ENCODE measurements at regions not wholly inside any gene's neighbourhood (a gene's known extent, or its start where the extent isn't known, plus 50 kb on each side); places are given as distances from the start of the nearest gene placed in this dataset.

- TF ChIP-seq RAD21 (IDR thresholded peaks at IDR 0.05; ENCODE audit: low read depth) = no peak
- no peak for TF ChIP-seq CREB1 (IDR thresholded peaks at IDR 0.05; ENCODE audit: low read depth)
- TF ChIP-seq EP300 (IDR thresholded peaks at IDR 0.05; ENCODE audit: borderline replicate concordance) = no peak
- no peak for TF ChIP-seq USF1 (IDR thresholded peaks at IDR 0.05)
- TF ChIP-seq FOXM1 (IDR thresholded peaks at IDR 0.05; ENCODE audit: borderline replicate concordance, low read depth) = no peak
- no peak for TF ChIP-seq ZBTB7A (IDR thresholded peaks at IDR 0.05; ENCODE audit: low read depth)
- no peak for TF ChIP-seq TEAD4 (IDR thresholded peaks at IDR 0.05)
- TF ChIP-seq TAF1 (IDR thresholded peaks at IDR 0.05; ENCODE audit: low read depth) = no peak
- TF ChIP-seq MAX (IDR thresholded peaks at IDR 0.05) = no peak
- no peak for TF ChIP-seq YY1 (IDR thresholded peaks at IDR 0.05; ENCODE audit: low read depth)
- TF ChIP-seq TCF12 (IDR thresholded peaks at IDR 0.05; ENCODE audit: low read depth) = no peak
- TF ChIP-seq REST (IDR thresholded peaks at IDR 0.05; ENCODE audit: low read depth) = no peak
- TF ChIP-seq CEBPB (IDR thresholded peaks at IDR 0.05) = no peak
- TF ChIP-seq NFIC (IDR thresholded peaks at IDR 0.05) = no peak
- no peak for TF ChIP-seq EGR1 (IDR thresholded peaks at IDR 0.05)
Observed at GRCh38 chr19:32201211-32201610, 144.2 kb upstream of the ZNF507 start.

- no peak for TF ChIP-seq EP300 (IDR thresholded peaks at IDR 0.05; ENCODE audit: borderline replicate concordance)
- no peak for TF ChIP-seq FOXM1 (IDR thresholded peaks at IDR 0.05; ENCODE audit: borderline replicate concordance, low read depth)
- TF ChIP-seq MAX (IDR thresholded peaks at IDR 0.05) = no peak
- no peak for TF ChIP-seq YY1 (IDR thresholded peaks at IDR 0.05; ENCODE audit: low read depth)
- no peak for TF ChIP-seq NFIC (IDR thresholded peaks at IDR 0.05)
- TF ChIP-seq CEBPB (IDR thresholded peaks at IDR 0.05) = no peak
- no peak for TF ChIP-seq EGR1 (IDR thresholded peaks at IDR 0.05)
- TF ChIP-seq TAF1 (IDR thresholded peaks at IDR 0.05; ENCODE audit: low read depth) = no peak
- no peak for TF ChIP-seq CREB1 (IDR thresholded peaks at IDR 0.05; ENCODE audit: low read depth)
- TF ChIP-seq TCF12 (IDR thresholded peaks at IDR 0.05; ENCODE audit: low read depth) = no peak
- no peak for TF ChIP-seq RAD21 (IDR thresholded peaks at IDR 0.05; ENCODE audit: low read depth)
Observed at GRCh38 chr19:32201636-32202051, 143.8 kb upstream of the ZNF507 start.

- TF ChIP-seq ZBTB7A (IDR thresholded peaks at IDR 0.05; ENCODE audit: low read depth) (no peak), YY1 (IDR thresholded peaks at IDR 0.05; ENCODE audit: low read depth) (no peak), TAF1 (IDR thresholded peaks at IDR 0.05; ENCODE audit: low read depth) (no peak), RAD21 (IDR thresholded peaks at IDR 0.05; ENCODE audit: low read depth) (no peak), REST (IDR thresholded peaks at IDR 0.05; ENCODE audit: low read depth) (no peak)
Observed at GRCh38 chr19:32202244-32202643, 143.2 kb upstream of the ZNF507 start.

- TF ChIP-seq CEBPB (IDR thresholded peaks at IDR 0.05) (no peak), TCF12 (IDR thresholded peaks at IDR 0.05; ENCODE audit: low read depth) (no peak), NFIC (IDR thresholded peaks at IDR 0.05) (no peak), TAF1 (IDR thresholded peaks at IDR 0.05; ENCODE audit: low read depth) (no peak), FOXM1 (IDR thresholded peaks at IDR 0.05; ENCODE audit: borderline replicate concordance, low read depth) (no peak), CREB1 (IDR thresholded peaks at IDR 0.05; ENCODE audit: low read depth) (no peak), EGR1 (IDR thresholded peaks at IDR 0.05) (no peak), MAX (IDR thresholded peaks at IDR 0.05) (no peak), TEAD4 (IDR thresholded peaks at IDR 0.05) (no peak), YY1 (IDR thresholded peaks at IDR 0.05; ENCODE audit: low read depth) (no peak), USF1 (IDR thresholded peaks at IDR 0.05) (no peak), REST (IDR thresholded peaks at IDR 0.05; ENCODE audit: low read depth) (no peak), RAD21 (IDR thresholded peaks at IDR 0.05; ENCODE audit: low read depth) (no peak)
Observed at GRCh38 chr19:32203161-32203560, 142.2 kb upstream of the ZNF507 start.

Data from Ishikawa (cell line).